Stomach (tissue), 8 donors: ENCODE measurements at regions not wholly inside any gene's neighbourhood (a gene's known extent, or its start where the extent isn't known, plus 50 kb on each side); places are given as distances from the start of the nearest gene placed in this dataset.

Source experiments
- DNase-seq, 2 donors: peaks; one replicate each; pipeline versions ENCODE4 v3.0.0 to v3.0.0-alpha.2; 2013 to 2019
- H3K27ac ChIP-seq, 5 donors: fragments of 200-600 bp in 4 of 5; sonication (generic) in 4 of 5; one replicate each; pipeline ENCODE4 v1.5.1; 2013 to 2019; ENCODE audit warnings: mild to moderate bottlenecking in 1 of 5, moderate library complexity in 1 of 5
- H3K27me3 ChIP-seq, 3 donors: fragments of 200-600 bp; sonication (generic); one replicate each; pipeline ENCODE4 v1.5.1; 2017 to 2019; ENCODE audit warnings: mixed run types in 1 of 3
- H3K36me3 ChIP-seq, 4 donors: fragments of 200-600 bp; sonication (generic); 1 replicate in 3 of 4; 2 replicates in 1 of 4; pipeline ENCODE4 v1.5.1; 2016 to 2019
- H3K4me1 ChIP-seq, 4 donors: fragments of 200-600 bp; sonication (generic); one replicate each; pipeline ENCODE4 v1.5.1; 2016 to 2019
- H3K4me3 ChIP-seq, 4 donors: fragments of 200-600 bp; sonication (generic) in 3 of 4; one replicate each; pipeline ENCODE4 v1.5.1; 2016 to 2019; ENCODE audit warnings: mild to moderate bottlenecking in 1 of 4
- H3K9me3 ChIP-seq, 4 donors: fragments of 200-600 bp; sonication (generic); one replicate each; pipeline ENCODE4 v1.5.1; 2016 to 2019
- EP300 ChIP-seq: sonication (generic); formaldehyde crosslinking; IDR thresholded peaks from one replicate; pipeline ENCODE4 v1.6.1; 2017; ENCODE audit warnings: antibody characterized with exemption
- POLR2A ChIP-seq, 4 donors: fragments of 450-650 bp; IDR thresholded peaks; one replicate each; pipeline ENCODE4 v1.6.1; 2016; ENCODE audit warnings: antibody characterized with exemption in 4 of 4, control low read depth in 2 of 4, mild to moderate bottlenecking in 1 of 4, moderate library complexity in 1 of 4
- POLR2AphosphoS5 ChIP-seq, 3 donors: sonication (generic); formaldehyde crosslinking; IDR thresholded peaks; one replicate each; pipeline ENCODE4 v1.6.1; 2016; ENCODE audit warnings: antibody characterized with exemption in 3 of 3
- WGBS, 5 donors: extraction: QIAGEN DNeasy Blood & Tissue Kit in 3 of 5; methylation state at CpG; one replicate each; pipeline versions ENCODE4 v1.1.5 to v1.1.7; 2013 to 2018; 5-methylcytosine and 5-hydroxymethylcytosine counted together
- intact Hi-C: fragments of 100-400 bp; cut with DNase I; formaldehyde crosslinking; loops from one replicate; pipeline ENCODE4 v1.15.1; 2023; ENCODE audit warnings: low total_unique reads
- TF ChIP-seq, protein P1 (sequence below), 7 experiments: fragments of 450-650 bp in 4 of 7; fragments of 200-600 bp in 3 of 7; sonication (generic) in 3 of 7; IDR thresholded peaks; one replicate each; pipeline ENCODE4 v1.5.1; 2016 to 2019; ENCODE audit warnings: antibody characterized with exemption in 7 of 7, control low read depth in 2 of 7, mild to moderate bottlenecking in 1 of 7
- donor health status: healthy with polysubstance abuse.
- donor health status: Bipolar disorder and iron deficiency.
- donor health status: healthy.

DNA sequence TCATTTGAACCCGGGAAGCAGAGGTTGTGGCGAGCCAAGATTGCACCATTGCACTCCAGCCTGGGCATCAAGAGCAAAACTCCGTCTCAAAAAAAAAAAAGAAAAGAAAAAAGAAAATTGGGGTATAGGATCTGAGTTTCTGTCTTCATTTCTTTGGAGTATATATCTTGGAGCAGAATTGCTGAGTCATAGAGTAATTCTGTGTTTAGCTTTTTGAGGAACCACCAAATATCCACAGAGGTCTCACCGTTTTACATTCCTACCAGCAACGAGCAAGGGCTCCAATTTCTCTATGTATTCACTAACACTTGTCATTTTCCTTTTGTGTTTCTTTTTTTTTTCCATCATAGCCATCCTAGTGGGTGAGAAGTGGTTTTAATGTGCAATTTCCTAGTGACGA lies 87.6 kb upstream of the TEX51 start:
- no peak overlapping the region for H3K27ac ChIP-seq
- DNase-seq, result no peak
- H3K27me3 ChIP-seq, result no peaks in the 10 kb centered on the region
- no peak overlapping the region for H3K4me3 ChIP-seq
- H3K9me3 ChIP-seq, result peaks cover 0 to 5% (median 0%) of the 10 kb centered on the region in 4 donors
- H3K36me3 ChIP-seq, result no peaks in the 10 kb centered on the region
- intact Hi-C loops, result no loop called here
- WGBS, 5 donors, result 54 to 83% (median 72%) methylated on average over 6 of the region's 6 CpGs
- TF ChIP-seq EP300 (no peak), POLR2A (IDR thresholded peaks at IDR 0.05) (no peak), POLR2AphosphoS5 (IDR thresholded peaks at IDR 0.05) (no peak)
- TF ChIP-seq, protein P1, sequence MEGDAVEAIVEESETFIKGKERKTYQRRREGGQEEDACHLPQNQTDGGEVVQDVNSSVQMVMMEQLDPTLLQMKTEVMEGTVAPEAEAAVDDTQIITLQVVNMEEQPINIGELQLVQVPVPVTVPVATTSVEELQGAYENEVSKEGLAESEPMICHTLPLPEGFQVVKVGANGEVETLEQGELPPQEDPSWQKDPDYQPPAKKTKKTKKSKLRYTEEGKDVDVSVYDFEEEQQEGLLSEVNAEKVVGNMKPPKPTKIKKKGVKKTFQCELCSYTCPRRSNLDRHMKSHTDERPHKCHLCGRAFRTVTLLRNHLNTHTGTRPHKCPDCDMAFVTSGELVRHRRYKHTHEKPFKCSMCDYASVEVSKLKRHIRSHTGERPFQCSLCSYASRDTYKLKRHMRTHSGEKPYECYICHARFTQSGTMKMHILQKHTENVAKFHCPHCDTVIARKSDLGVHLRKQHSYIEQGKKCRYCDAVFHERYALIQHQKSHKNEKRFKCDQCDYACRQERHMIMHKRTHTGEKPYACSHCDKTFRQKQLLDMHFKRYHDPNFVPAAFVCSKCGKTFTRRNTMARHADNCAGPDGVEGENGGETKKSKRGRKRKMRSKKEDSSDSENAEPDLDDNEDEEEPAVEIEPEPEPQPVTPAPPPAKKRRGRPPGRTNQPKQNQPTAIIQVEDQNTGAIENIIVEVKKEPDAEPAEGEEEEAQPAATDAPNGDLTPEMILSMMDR (IDR thresholded peaks at IDR 0.05), result no peak
- no peaks in the 10 kb centered on the region for H3K4me1 ChIP-seq

DNA sequence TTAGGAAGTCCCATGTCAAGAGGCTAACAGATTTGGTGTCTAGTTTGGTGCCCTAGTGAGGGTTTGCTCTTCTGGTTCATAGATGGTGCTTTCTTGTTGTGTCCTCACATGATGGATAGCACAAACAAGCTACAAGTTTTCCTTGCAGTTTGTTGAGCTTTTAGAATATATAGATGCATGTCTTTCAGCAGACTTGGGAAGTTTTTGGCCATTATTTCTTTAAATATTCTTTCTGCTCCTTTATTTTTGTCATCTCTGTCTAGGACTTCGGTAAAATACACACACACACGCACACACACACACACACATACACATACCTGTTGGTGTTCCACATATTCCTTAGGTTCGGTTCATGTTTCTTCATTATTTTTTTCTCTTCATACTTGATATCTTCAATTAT lies 81.5 kb upstream of the TEX51 start:
- H3K27ac ChIP-seq, result no peak overlapping the region
- H3K4me3 ChIP-seq, result no peak overlapping the region
- no peak for DNase-seq
- TF ChIP-seq POLR2AphosphoS5 (IDR thresholded peaks at IDR 0.05) (no peak), EP300 (no peak), POLR2A (IDR thresholded peaks at IDR 0.05) (no peak)
- TF ChIP-seq, protein P1 (IDR thresholded peaks at IDR 0.05), result no peak
- no peaks in the 10 kb centered on the region for H3K4me1 ChIP-seq
- intact Hi-C loops, result no loop called here
- no peaks in the 10 kb centered on the region for H3K27me3 ChIP-seq
- WGBS, 5 donors, result 82 to 89% (median 87%) methylated on average over 3 of the region's 3 CpGs
- no peaks in the 10 kb centered on the region for H3K36me3 ChIP-seq
- peaks cover 0 to 5% (median 0%) of the 10 kb centered on the region in 4 donors for H3K9me3 ChIP-seq

DNA sequence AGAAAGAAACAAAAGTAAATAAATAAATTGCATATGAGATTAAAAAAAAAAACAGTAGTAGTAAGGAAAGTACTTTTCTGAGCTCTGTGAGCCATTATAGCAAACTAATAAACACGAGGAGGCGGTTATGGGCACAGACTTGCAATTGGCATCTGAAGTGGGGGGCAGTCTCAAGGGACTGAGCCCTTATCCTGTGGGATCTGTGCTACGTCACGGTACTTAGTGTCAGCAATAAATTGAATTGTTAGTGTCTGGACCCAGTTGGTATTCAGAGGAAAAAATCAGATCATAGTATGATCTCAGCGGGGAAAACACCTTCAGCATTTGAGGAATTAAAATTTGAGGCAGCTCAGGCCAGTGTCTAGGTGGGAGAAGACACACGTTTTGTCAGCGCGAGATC lies 76.6 kb upstream of the TEX51 start:
- intact Hi-C loops, result no loop called here
- no peak for TF ChIP-seq POLR2A (IDR thresholded peaks at IDR 0.05)
- TF ChIP-seq, protein P1 (IDR thresholded peaks at IDR 0.05), result no peak
- WGBS, 5 donors, result 61 to 91% (median 68%) methylated on average over 8 of the region's 8 CpGs
- Histone ChIP-seq H3K36me3 (no peaks in the 10 kb centered on the region), H3K9me3 (no peaks in the 10 kb centered on the region), H3K4me1 (no peaks in the 10 kb centered on the region), H3K27me3 (no peaks in the 10 kb centered on the region), H3K4me3 (no peak overlapping the region), H3K27ac (no peak overlapping the region)
- DNase-seq, result no peak

DNA sequence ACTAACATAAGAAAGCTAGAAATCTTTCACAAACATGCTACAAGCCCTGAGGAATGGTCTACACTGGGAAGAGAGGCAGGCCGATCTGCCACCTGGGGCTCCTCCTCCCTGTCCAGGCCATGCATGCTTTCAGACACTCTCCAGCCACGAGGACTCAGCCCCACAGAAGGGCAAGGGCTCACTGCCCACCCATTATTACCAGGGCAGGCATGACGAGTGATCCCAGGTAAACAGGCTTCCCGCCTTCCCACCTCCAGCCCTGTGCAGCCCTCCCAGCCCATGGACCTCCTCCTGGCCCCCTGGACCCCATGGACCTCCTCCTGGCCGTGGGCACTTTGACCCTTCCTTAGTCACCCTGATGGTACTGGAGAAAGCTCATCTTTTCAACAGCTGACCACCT lies 75.8 kb upstream of the TEX51 start:
- no peaks in the 10 kb centered on the region for H3K9me3 ChIP-seq
- H3K36me3 ChIP-seq, result no peaks in the 10 kb centered on the region
- H3K4me1 ChIP-seq, result no peaks in the 10 kb centered on the region
- 51 to 61% (median 59%) methylated on average over 5 of the region's 5 CpGs for WGBS, 5 donors
- H3K27ac ChIP-seq, result no peak overlapping the region
- TF ChIP-seq EP300 (no peak), POLR2A (IDR thresholded peaks at IDR 0.05) (no peak), POLR2AphosphoS5 (IDR thresholded peaks at IDR 0.05) (no peak)
- TF ChIP-seq, protein P1 (IDR thresholded peaks at IDR 0.05), result no peak
- intact Hi-C loops, result no loop called here
- H3K27me3 ChIP-seq, result no peaks in the 10 kb centered on the region
- no peak for DNase-seq
- H3K4me3 ChIP-seq, result no peak overlapping the region

DNA sequence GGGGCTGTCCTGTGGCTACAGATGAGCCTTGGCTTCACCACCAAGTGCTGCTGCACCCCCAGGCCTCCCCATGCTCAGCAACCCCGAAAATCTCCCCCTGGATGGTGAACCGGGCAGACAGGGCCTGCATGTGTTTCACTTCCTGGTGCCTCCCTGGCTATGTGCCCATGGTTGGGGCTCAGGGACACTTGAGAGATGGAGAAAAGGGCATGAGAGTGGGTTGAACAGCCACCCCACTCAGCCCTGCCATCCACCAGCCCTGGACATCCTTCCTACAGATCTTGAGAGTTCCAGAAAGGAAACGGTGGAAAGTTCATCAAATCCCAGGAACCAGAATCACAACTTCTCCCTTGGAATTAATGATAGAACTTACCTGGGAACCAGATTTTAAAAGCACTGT lies 74.7 kb upstream of the TEX51 start:
- Histone ChIP-seq H3K27me3 (no peaks in the 10 kb centered on the region), H3K4me1 (no peaks in the 10 kb centered on the region), H3K9me3 (no peaks in the 10 kb centered on the region), H3K4me3 (no peak overlapping the region), H3K27ac (no peak overlapping the region), H3K36me3 (no peaks in the 10 kb centered on the region)
- no peak for DNase-seq
- 67 to 95% (median 76%) methylated on average over 3 of the region's 3 CpGs for WGBS, 5 donors
- intact Hi-C loops, result no loop called here
- TF ChIP-seq EP300 (no peak), POLR2A (IDR thresholded peaks at IDR 0.05) (no peak), POLR2AphosphoS5 (IDR thresholded peaks at IDR 0.05) (no peak)
- TF ChIP-seq, protein P1 (IDR thresholded peaks at IDR 0.05), result no peak
